B cell (primary cell): ENCODE measurements at regions not wholly inside any gene's neighbourhood (a gene's known extent, or its start where the extent isn't known, plus 50 kb on each side); places are given as distances from the start of the nearest gene placed in this dataset.

Source experiments
- ATAC-seq: fragments of 200-7000 bp; cut with Tn5 transposase; one replicate; pipeline ENCODE4 v1.10.0; 2021; ENCODE audit warnings: low read depth, mild to moderate bottlenecking, moderate number of reproducible peaks, moderate library complexity
- CTCF ChIA-PET: fragments of 350-600 bp; sonication (Branson Sonifier 250); formaldehyde crosslinking; loops from one replicate; lab custom pipeline; 2021; ENCODE audit warnings: antibody characterized with exemption, inconsistent platforms; lab: Charles Lee
- POLR2A ChIA-PET: fragments of 350-600 bp; sonication (Branson Sonifier 250); formaldehyde crosslinking; loops from one replicate; lab custom pipeline; 2021; ENCODE audit warnings: antibody characterized with exemption; lab: Charles Lee
- DNase-seq: peaks from one replicate; pipeline ENCODE4 v3.0.0; 2013
- H2AFZ ChIP-seq: 2 replicates; pipeline ENCODE4 v1.6.1; 2012; ENCODE audit warnings: mild to moderate bottlenecking, low read depth, low read length; ENCODE audit not compliant: insufficient read depth, poor library complexity, severe bottlenecking
- H3K27ac ChIP-seq, 2 donors: 1 replicate in 1 of 2; 2 replicates in 1 of 2; pipeline ENCODE4 v1.5.1; 2012 to 2013; ENCODE audit warnings: low read length in 2 of 2, mild to moderate bottlenecking in 2 of 2, moderate library complexity in 1 of 2
- H3K27me3 ChIP-seq, 4 experiments: fragments of 200-600 bp in 1 of 4; sonication (generic) in 1 of 4; replicated peaks in 1 of 4; 1 replicate in 2 of 4; 2 replicates in 2 of 4; pipeline versions ENCODE4 v1.6.1 to v1.7.0; 2013 to 2016; ENCODE audit warnings: low read length in 3 of 4, mild to moderate bottlenecking in 2 of 4, mixed read lengths in 1 of 4, moderate library complexity in 1 of 4; ENCODE audit not compliant: insufficient read depth in 4 of 4, control insufficient read depth in 3 of 4; ENCODE audit errors: control extremely low read depth in 1 of 4
- H3K36me3 ChIP-seq, 2 experiments: replicated peaks in 1 of 2; 1 replicate in 1 of 2; 2 replicates in 1 of 2; pipeline versions ENCODE4 v1.6.1 to v1.7.1; 2013; ENCODE audit warnings: low read length in 1 of 2; ENCODE audit not compliant: insufficient read depth in 2 of 2, control insufficient read depth in 1 of 2; ENCODE audit errors: control extremely low read depth in 1 of 2, extremely low read depth in 1 of 2
- H3K4me1 ChIP-seq, 2 donors: fragments of 200-600 bp in 1 of 2; sonication (generic) in 1 of 2; 1 replicate in 1 of 2; 2 replicates in 1 of 2; pipeline versions ENCODE4 v1.5.1 to v1.6.1; 2013 to 2017; ENCODE audit warnings: low read length in 2 of 2; ENCODE audit not compliant: control insufficient read depth in 2 of 2, insufficient read depth in 2 of 2
- H3K4me2 ChIP-seq: replicated peaks from 2 replicates; pipeline ENCODE3; 2012; ENCODE audit warnings: mild to moderate bottlenecking, low read depth, low read length; ENCODE audit not compliant: poor library complexity, severe bottlenecking
- H3K4me3 ChIP-seq, 5 experiments: fragments of 200-600 bp in 1 of 5; sonication (generic) in 1 of 5; 1 replicate in 3 of 5; 2 replicates in 2 of 5; pipeline versions ENCODE4 v1.5.1 to v1.7.0; 2011 to 2016; ENCODE audit warnings: low read length in 4 of 5, mild to moderate bottlenecking in 4 of 5, low read depth in 2 of 5, control low read depth in 1 of 5, moderate library complexity in 1 of 5; ENCODE audit not compliant: insufficient read depth in 1 of 5; ENCODE audit errors: control extremely low read depth in 1 of 5, extremely low read depth in 1 of 5
- H3K79me2 ChIP-seq: fragments of 200-600 bp; sonication (generic); one replicate; pipeline ENCODE4 v1.6.0; 2016; ENCODE audit warnings: low read length; ENCODE audit not compliant: control insufficient read depth, insufficient read depth
- H3K9ac ChIP-seq: fragments of 200-600 bp; sonication (generic); 2 replicates; pipeline ENCODE4 v1.6.1; 2017; ENCODE audit warnings: mild to moderate bottlenecking, low read length, moderate library complexity
- H3K9me3 ChIP-seq, 3 donors: one replicate each; pipeline versions ENCODE4 v1.6.1 to v1.7.1; 2013; ENCODE audit warnings: low read length in 2 of 3; ENCODE audit not compliant: control insufficient read depth in 2 of 3, insufficient read depth in 1 of 3; ENCODE audit errors: control extremely low read depth in 1 of 3
- H4K20me1 ChIP-seq: 2 replicates; pipeline ENCODE4 v1.6.0; 2012; ENCODE audit warnings: mild to moderate bottlenecking, low read length; ENCODE audit not compliant: insufficient read depth, control insufficient read depth, poor library complexity, severe bottlenecking
- H3K27ac Mint-ChIP-seq: one replicate; pipeline ENCODE4 v1.8.0; 2021; ENCODE audit warnings: mixed read lengths
- H3K27me3 Mint-ChIP-seq: one replicate; pipeline ENCODE4 v1.8.0; 2021; ENCODE audit warnings: mixed read lengths
- H3K4me1 Mint-ChIP-seq: one replicate; pipeline ENCODE4 v1.8.0; 2021; ENCODE audit warnings: mixed read lengths
- H3K4me3 Mint-ChIP-seq: one replicate; pipeline ENCODE4 v1.8.0; 2021; ENCODE audit warnings: mixed read lengths
- H3K9me3 Mint-ChIP-seq: one replicate; pipeline ENCODE4 v1.8.0; 2022; ENCODE audit warnings: mixed read lengths; ENCODE audit not compliant: insufficient read depth
- CTCF ChIP-seq: fragments of 200-600 bp; IDR thresholded peaks from one replicate; pipeline ENCODE4 v1.8.0; 2022; ENCODE audit warnings: antibody characterized with exemption, mild to moderate bottlenecking
- EZH2 ChIP-seq: IDR thresholded peaks from 2 replicates; pipeline ENCODE4 v1.6.1; 2012; ENCODE audit warnings: borderline replicate concordance, low read depth, mild to moderate bottlenecking, moderate library complexity, low read length; ENCODE audit not compliant: insufficient read depth, poor library complexity, severe bottlenecking
- WGBS: methylation state at CpG from one replicate; pipeline ENCODE4 v1.1.5; 2013; ENCODE audit warnings: missing lambda C conversion rate; ENCODE audit not compliant: insufficient coverage; 5-methylcytosine and 5-hydroxymethylcytosine counted together
- intact Hi-C: fragments of 100-400 bp; cut with micrococcal nuclease; formaldehyde crosslinking; loops from one replicate; pipeline ENCODE4 v1.10.0; 2022

GRCh38 chr2:40658941-40659340 is 207.1 kb upstream of the SLC8A1 start:
- H3K9me3 ChIP-seq, result no peaks in the 10 kb centered on the region
- H3K9me3 Mint-ChIP-seq, result no peaks in the 10 kb centered on the region
- no peak overlapping the region for H3K4me3 ChIP-seq
- ChIA-PET CTCF (no interaction called here), POLR2A (no interaction called here)
- H3K27ac ChIP-seq, result no peak overlapping the region
- H3K4me1 ChIP-seq, result no peaks in the 10 kb centered on the region
- H3K79me2 ChIP-seq, result no peaks in the 10 kb centered on the region
- H3K27ac Mint-ChIP-seq, result no peak overlapping the region
- H3K4me3 Mint-ChIP-seq, result no peak overlapping the region
- TF ChIP-seq EZH2 (no peak), CTCF (no peak)
- H3K27me3 Mint-ChIP-seq, result no peaks in the 10 kb centered on the region
- H2AFZ ChIP-seq, result no peak overlapping the region
- H3K36me3 ChIP-seq, result no peaks in the 10 kb centered on the region
- intact Hi-C loops, result no loop called here
- WGBS, result no CpG with 5 or more reads among the region's 1 CpG
- DNase-seq (no peak), ATAC-seq (no peak)
- no peak overlapping the region for H3K4me2 ChIP-seq
- H3K9ac ChIP-seq, result no peak overlapping the region
- H4K20me1 ChIP-seq, result no peaks in the 10 kb centered on the region
- H3K27me3 ChIP-seq, result no peaks in the 10 kb centered on the region
- no peaks in the 10 kb centered on the region for H3K4me1 Mint-ChIP-seq

GRCh38 chr2:40665493-40666232 is 213.8 kb upstream of the SLC8A1 start:
- no peak overlapping the region for H3K4me3 Mint-ChIP-seq
- H3K27me3 Mint-ChIP-seq, result no peaks in the 10 kb centered on the region
- Histone ChIP-seq H2AFZ (no peak overlapping the region), H3K9ac (no peak overlapping the region), H4K20me1 (no peaks in the 10 kb centered on the region), H3K4me1 (no peaks in the 10 kb centered on the region), H3K27ac (no peak overlapping the region), H3K27me3 (no peaks in the 10 kb centered on the region), H3K4me3 (no peak overlapping the region), H3K36me3 (no peaks in the 10 kb centered on the region), H3K79me2 (no peaks in the 10 kb centered on the region), H3K9me3 (no peaks in the 10 kb centered on the region), H3K4me2 (no peak overlapping the region)
- TF ChIP-seq CTCF (no peak), EZH2 (no peak)
- DNase-seq (no peak), ATAC-seq (no peak)
- ChIA-PET POLR2A (no interaction called here), CTCF (no interaction called here)
- no peaks in the 10 kb centered on the region for H3K9me3 Mint-ChIP-seq
- no peak overlapping the region for H3K27ac Mint-ChIP-seq
- no CpG with 5 or more reads among the region's 3 CpGs for WGBS
- intact Hi-C loops, result no loop called here
- no peaks in the 10 kb centered on the region for H3K4me1 Mint-ChIP-seq
